HEK293 (cell line): ENCODE measurements at regions not wholly inside any gene's neighbourhood (a gene's known extent, or its start where the extent isn't known, plus 50 kb on each side); places are given as distances from the start of the nearest gene placed in this dataset.

Experiments used
- CTCF ChIA-PET: fragments of 350-600 bp; formaldehyde crosslinking; extraction: SDS; loops from one replicate; lab custom pipeline; 2021; ENCODE audit warnings: antibody characterized with exemption; lab: Yijun Ruan, JAX
- POLR2A ChIA-PET: fragments of 300-600 bp; formaldehyde crosslinking; extraction: SDS; loops from one replicate; lab custom pipeline; 2020; ENCODE audit warnings: antibody characterized with exemption, inconsistent platforms; lab: Yijun Ruan, JAX
- H3K27ac ChIP-seq: fragments of 200-500 bp; sonication (Bioruptor generic); 2 replicates; pipeline ENCODE4 v1.5.1; 2014; ENCODE audit warnings: low read depth, low read length, control low read depth, inconsistent platforms; ENCODE audit errors: extremely low read depth
- H3K36me3 ChIP-seq, 2 experiments: fragments of 200-500 bp in 1 of 2; sonication (Bioruptor generic) in 1 of 2; 1 replicate in 1 of 2; 2 replicates in 1 of 2; pipeline ENCODE4 v1.5.1; 2014 to 2017; ENCODE audit warnings: inconsistent platforms in 2 of 2, low read length in 2 of 2; ENCODE audit not compliant: control insufficient read depth in 2 of 2, insufficient read depth in 1 of 2
- H3K4me1 ChIP-seq: fragments of 200-500 bp; sonication (Bioruptor generic); 2 replicates; pipeline ENCODE4 v1.5.1; 2014; ENCODE audit warnings: mild to moderate bottlenecking, low read length, inconsistent platforms; ENCODE audit not compliant: control insufficient read depth, insufficient read depth
- H3K4me3 ChIP-seq: 2 replicates; pipeline ENCODE4 v1.5.1; 2011; ENCODE audit warnings: low read depth, mild to moderate bottlenecking, control low read depth, low read length, moderate library complexity
- H3K9me3 ChIP-seq: fragments of 200-500 bp; sonication (Bioruptor generic); 2 replicates; pipeline ENCODE4 v1.5.1; 2014; ENCODE audit warnings: low read depth, low read length, inconsistent platforms; ENCODE audit not compliant: control insufficient read depth, insufficient read depth
- ATF2 ChIP-seq: fragments of 450-650 bp; formaldehyde crosslinking; IDR thresholded peaks from 2 replicates; pipeline ENCODE4 v1.5.1; 2016; ENCODE audit warnings: missing biosample characterization, missing genetic modification characterization, low read depth
- BCL6B ChIP-seq: fragments of 450-650 bp; formaldehyde crosslinking; IDR thresholded peaks from 2 replicates; pipeline ENCODE4 v1.5.1; 2017; ENCODE audit warnings: missing biosample characterization, missing genetic modification characterization
- HOXA7 ChIP-seq: sonication (generic); formaldehyde crosslinking; IDR thresholded peaks from 2 replicates; pipeline ENCODE4 v1.8.1; 2022; ENCODE audit warnings: missing genetic modification reagents, borderline replicate concordance
- KLF17 ChIP-seq: fragments of 450-650 bp; formaldehyde crosslinking; IDR thresholded peaks from 2 replicates; pipeline ENCODE4 v1.5.1; 2016; ENCODE audit warnings: missing biosample characterization, missing genetic modification characterization
- PRDM10 ChIP-seq: fragments of 450-650 bp; formaldehyde crosslinking; IDR thresholded peaks from 2 replicates; pipeline ENCODE4 v1.5.1; 2016; ENCODE audit warnings: missing biosample characterization, missing genetic modification characterization
- TCF7L2 ChIP-seq: IDR thresholded peaks from 2 replicates; pipeline ENCODE4 v1.6.1; 2011; ENCODE audit warnings: low read depth, mild to moderate bottlenecking, inconsistent platforms, low read length, moderate library complexity, borderline replicate concordance
- ZNF280D ChIP-seq: fragments of 450-650 bp; formaldehyde crosslinking; IDR thresholded peaks from 2 replicates; pipeline ENCODE4 v1.5.1; 2016; ENCODE audit warnings: missing biosample characterization, missing genetic modification characterization
- ZNF341 ChIP-seq: fragments of 450-650 bp; formaldehyde crosslinking; IDR thresholded peaks from 2 replicates; pipeline ENCODE4; 2016; ENCODE audit warnings: low read depth, missing biosample characterization, missing genetic modification characterization
- ZNF571 ChIP-seq: fragments of 450-650 bp; formaldehyde crosslinking; IDR thresholded peaks from 2 replicates; pipeline ENCODE4 v1.5.0; 2017; ENCODE audit warnings: missing biosample characterization, missing genetic modification characterization
- ZNF747 ChIP-seq: fragments of 450-650 bp; formaldehyde crosslinking; IDR thresholded peaks from 2 replicates; pipeline ENCODE4 v1.5.1; 2016; ENCODE audit warnings: missing biosample characterization, missing genetic modification characterization
- ZSCAN4 ChIP-seq: fragments of 450-650 bp; formaldehyde crosslinking; IDR thresholded peaks from 2 replicates; pipeline ENCODE4 v1.5.1; 2017; ENCODE audit warnings: missing biosample characterization, missing genetic modification characterization

GRCh38 chr6:147930745-147931144, 411.9 kb upstream of the SASH1 start:
- ChIA-PET CTCF (no interaction called here), POLR2A (no interaction called here)
- Histone ChIP-seq H3K9me3 (no peaks in the 10 kb centered on the region), H3K36me3 (no peaks in the 10 kb centered on the region), H3K4me3 (no peak overlapping the region), H3K27ac (no peak overlapping the region), H3K4me1 (no peaks in the 10 kb centered on the region)
- TF ChIP-seq ZNF571 (tag by site-specific recombination) (no peak), ZNF341 (no peak)

GRCh38 chr6:147933224-147933623, 409.4 kb upstream of the SASH1 start:
- no peak for TF ChIP-seq PRDM10 (tag by site-specific recombination)
- H3K4me1 ChIP-seq: no peaks in the 10 kb centered on the region
- H3K4me3 ChIP-seq: no peak overlapping the region
- ChIA-PET CTCF (no interaction called here), POLR2A (no interaction called here)
- H3K36me3 ChIP-seq: no peaks in the 10 kb centered on the region
- no peaks in the 10 kb centered on the region for H3K9me3 ChIP-seq
- H3K27ac ChIP-seq: no peak overlapping the region

- CTCF ChIA-PET: interaction anchor here (0.6 to 1.7 kb wide), 3 partner anchors 14 to 374 kb away, joined by 3 read pairs; no protein-coding TSS in a partner anchor
These were observed 407.0 kb upstream of the SASH1 start for GRCh38 chr6:147935656-147936055.

GRCh38 chr6:147936703-147937470, 405.8 kb upstream of the SASH1 start:
- H3K36me3 ChIP-seq: no peaks in the 10 kb centered on the region
- H3K9me3 ChIP-seq: no peaks in the 10 kb centered on the region
- H3K4me3 ChIP-seq: no peak overlapping the region
- no peaks in the 10 kb centered on the region for H3K4me1 ChIP-seq
- CTCF ChIA-PET: no interaction called here
- POLR2A ChIA-PET: no interaction called here
- no peak overlapping the region for H3K27ac ChIP-seq
- no peak for TF ChIP-seq BCL6B
- no peak for TF ChIP-seq ZNF280D
- no peak for TF ChIP-seq KLF17 (tag by site-specific recombination)

More at GRCh38 chr6:147935656-147936055, 407.0 kb upstream of the SASH1 start:
- Histone ChIP-seq H3K4me3 (no peak overlapping the region), H3K36me3 (no peaks in the 10 kb centered on the region), H3K4me1 (no peaks in the 10 kb centered on the region), H3K9me3 (no peaks in the 10 kb centered on the region), H3K27ac (no peak overlapping the region)
- POLR2A ChIA-PET: no interaction called here
- TF ChIP-seq ZSCAN4 (tag by site-specific recombination) (no peak), HOXA7 (CRISPR knock-in tag) (no peak), ZNF747 (no peak), TCF7L2 (no peak), ATF2 (tag by site-specific recombination) (no peak)
